ENCODE measurements at regions not wholly inside any gene's neighbourhood (a gene's known extent, or its start where the extent isn't known, plus 50 kb on each side); places are given as distances from the start of the nearest gene placed in this dataset.

DNA sequence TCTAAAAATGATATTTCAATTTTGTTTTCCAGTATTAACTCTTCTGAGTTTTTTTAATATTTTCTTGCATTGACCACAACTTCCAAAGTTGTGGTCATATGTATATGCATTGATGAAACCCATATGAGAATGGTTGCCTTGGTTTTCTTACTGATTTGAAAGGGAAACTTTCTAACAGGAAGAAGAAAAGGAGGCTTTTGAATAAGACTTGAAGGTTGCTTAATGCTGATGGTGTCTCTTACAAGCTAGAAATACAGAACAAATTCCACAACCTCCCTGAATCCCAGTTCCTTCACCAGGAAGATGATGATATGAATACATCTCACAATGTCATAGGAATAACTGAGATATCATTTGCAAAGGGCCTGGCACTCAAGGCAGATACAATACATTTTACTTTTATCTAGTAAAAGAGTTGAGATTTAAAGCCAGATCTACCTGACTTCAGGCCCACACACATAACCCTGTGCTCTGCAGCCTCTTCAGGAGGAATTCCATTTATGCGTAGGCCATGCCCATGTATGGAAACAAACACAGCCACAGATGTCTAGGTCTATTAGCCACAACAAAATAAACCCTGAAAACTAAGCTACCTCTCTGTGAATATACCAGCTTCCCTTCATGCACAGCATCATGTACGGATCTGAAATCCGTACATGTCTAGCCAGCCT is 165.4 kb upstream of the PLEKHG7 start:
- DNase-seq (ENCODE audit: extremely low read depth, low read depth): no peak
- TF ChIP-seq, protein P1, sequence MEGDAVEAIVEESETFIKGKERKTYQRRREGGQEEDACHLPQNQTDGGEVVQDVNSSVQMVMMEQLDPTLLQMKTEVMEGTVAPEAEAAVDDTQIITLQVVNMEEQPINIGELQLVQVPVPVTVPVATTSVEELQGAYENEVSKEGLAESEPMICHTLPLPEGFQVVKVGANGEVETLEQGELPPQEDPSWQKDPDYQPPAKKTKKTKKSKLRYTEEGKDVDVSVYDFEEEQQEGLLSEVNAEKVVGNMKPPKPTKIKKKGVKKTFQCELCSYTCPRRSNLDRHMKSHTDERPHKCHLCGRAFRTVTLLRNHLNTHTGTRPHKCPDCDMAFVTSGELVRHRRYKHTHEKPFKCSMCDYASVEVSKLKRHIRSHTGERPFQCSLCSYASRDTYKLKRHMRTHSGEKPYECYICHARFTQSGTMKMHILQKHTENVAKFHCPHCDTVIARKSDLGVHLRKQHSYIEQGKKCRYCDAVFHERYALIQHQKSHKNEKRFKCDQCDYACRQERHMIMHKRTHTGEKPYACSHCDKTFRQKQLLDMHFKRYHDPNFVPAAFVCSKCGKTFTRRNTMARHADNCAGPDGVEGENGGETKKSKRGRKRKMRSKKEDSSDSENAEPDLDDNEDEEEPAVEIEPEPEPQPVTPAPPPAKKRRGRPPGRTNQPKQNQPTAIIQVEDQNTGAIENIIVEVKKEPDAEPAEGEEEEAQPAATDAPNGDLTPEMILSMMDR (IDR thresholded peaks at IDR 0.05; ENCODE audit: low read depth, low read length, missing control alignments): no peak
- no peak overlapping the region for H3K4me3 ChIP-seq (replicated peaks; ENCODE audit: low read depth, low read length)

DNA sequence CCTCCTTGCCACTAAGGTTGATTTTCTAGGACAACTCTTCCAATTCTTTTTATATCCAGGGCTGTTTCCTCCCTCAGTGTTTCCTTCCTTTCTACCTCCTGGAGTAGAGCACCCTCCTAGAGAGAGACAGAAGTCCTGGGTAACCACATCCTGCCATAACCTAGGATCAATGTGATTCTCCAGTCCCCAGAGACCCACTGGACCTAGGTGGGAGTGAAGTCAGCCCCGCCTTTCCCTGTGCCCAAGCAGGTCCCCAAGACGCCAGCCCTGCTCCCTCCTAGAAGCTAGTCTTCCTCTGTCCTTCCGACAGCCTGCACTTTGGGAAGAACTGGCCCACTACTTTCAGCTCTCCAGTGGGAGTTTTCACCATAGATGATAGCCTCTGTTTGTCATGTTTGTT is 166.8 kb upstream of the PLEKHG7 start:
- no peak for DNase-seq (ENCODE audit: extremely low read depth, low read depth)
- no peak overlapping the region for H3K4me3 ChIP-seq (replicated peaks; ENCODE audit: low read depth, low read length)
- TF ChIP-seq, protein P1 (IDR thresholded peaks at IDR 0.05; ENCODE audit: low read depth, low read length, missing control alignments): no peak

DNA sequence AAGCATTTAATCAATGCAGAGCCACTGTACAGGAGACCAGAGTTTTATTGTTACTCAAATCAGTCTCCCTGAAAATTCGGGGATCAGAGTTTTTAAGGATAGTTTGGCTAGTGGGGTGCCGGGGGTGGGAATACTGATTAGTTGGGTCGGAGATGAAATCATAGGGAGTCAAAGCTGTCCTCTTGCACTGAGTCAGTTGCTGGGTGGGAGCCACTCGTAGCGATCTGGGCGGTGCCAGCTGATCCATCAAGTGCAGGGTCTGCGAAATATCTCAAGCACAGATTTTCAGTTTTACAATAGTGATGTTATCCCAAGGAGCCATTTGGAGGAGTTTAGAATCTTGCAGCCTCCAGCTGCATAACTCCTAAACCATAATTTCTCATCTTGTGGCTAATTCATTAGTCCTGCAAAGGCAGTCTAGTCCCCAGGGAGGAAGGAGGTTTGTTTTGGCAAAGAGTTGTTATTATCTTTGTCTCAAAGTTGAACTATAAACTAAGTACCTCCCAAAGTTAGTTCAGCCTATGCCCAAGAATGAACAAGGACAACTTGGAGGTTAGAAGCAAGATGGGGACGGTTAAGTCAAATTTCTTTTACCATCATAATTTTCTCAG is 169.4 kb upstream of the PLEKHG7 start:
- TF ChIP-seq, protein P1 (IDR thresholded peaks at IDR 0.05; ENCODE audit: low read depth, low read length, missing control alignments): no peak
- no peak for DNase-seq (ENCODE audit: extremely low read depth, low read depth)
- H3K4me3 ChIP-seq (replicated peaks; ENCODE audit: low read depth, low read length): no peak overlapping the region

DNA sequence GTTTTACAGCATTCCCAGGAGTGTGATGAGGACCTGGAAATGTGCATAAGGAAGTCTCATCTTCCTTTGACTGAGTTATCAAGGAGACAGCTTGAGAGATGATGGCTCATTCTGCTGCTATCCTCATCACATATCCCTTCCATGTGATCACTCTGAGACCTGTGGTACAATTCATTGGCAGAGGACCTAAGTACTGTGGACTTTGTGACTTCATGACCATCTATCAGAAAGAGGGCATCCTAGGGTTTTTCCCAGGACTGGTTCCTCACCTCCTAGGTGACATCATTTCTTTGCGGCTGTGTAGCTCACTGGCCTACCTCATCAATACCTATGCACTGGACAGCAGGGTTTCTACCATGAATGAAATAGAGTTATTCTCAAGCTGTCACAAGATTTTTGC is 172.1 kb upstream of the PLEKHG7 start:
- TF ChIP-seq, protein P1 (IDR thresholded peaks at IDR 0.05; ENCODE audit: low read depth, low read length, missing control alignments): no peak
- no peak overlapping the region for H3K4me3 ChIP-seq (replicated peaks; ENCODE audit: low read depth, low read length)
- no peak for DNase-seq (ENCODE audit: extremely low read depth, low read depth)

DNA sequence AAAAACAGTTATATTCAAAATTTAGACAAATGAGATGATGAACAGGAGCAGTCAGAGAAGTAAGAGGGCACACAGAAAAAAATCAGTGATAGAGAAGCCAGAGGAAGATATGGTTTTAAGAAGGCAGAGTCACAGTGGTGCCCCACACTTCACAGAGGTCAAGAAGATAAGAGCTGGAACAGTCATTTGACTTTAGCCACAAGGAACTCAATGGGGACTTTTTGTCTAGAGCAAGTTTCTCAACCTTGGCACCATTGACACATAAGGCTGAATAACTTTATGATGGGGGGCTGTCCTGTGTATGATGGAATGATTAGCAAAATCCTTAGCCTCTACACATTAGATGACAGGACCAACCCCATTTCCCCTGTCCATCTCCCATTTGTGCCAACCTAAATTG is 172.8 kb upstream of the PLEKHG7 start:
- no peak for DNase-seq (ENCODE audit: extremely low read depth, low read depth)
- TF ChIP-seq, protein P1 (IDR thresholded peaks at IDR 0.05; ENCODE audit: low read depth, low read length, missing control alignments): no peak
- no peak overlapping the region for H3K4me3 ChIP-seq (replicated peaks; ENCODE audit: low read depth, low read length)

DNA sequence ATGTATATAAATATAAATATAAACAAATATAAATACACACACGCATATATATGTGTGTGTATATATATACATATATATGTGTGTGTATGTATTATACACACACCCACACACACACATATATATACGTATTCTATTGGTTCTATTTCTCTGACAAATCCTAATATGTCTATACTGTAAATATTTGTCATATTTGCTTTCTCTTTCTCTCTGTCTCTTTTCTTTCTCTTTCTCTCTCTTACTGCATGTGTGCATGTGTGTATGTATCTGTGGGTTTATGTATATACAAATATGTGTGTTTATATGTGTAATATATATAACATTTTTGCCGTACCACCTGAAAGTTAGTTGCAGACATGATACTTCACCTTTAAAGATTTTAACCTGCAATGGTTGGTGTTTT is 174.2 kb upstream of the PLEKHG7 start:
- TF ChIP-seq, protein P1 (IDR thresholded peaks at IDR 0.05; ENCODE audit: low read depth, low read length, missing control alignments): no peak
- H3K4me3 ChIP-seq (replicated peaks; ENCODE audit: low read depth, low read length): no peak overlapping the region
- no peak for DNase-seq (ENCODE audit: extremely low read depth, low read depth)
